ENCODE measurements at regions not wholly inside any gene's neighbourhood (a gene's known extent, or its start where the extent isn't known, plus 50 kb on each side); places are given as distances from the start of the nearest gene placed in this dataset.
"Not testable (repeated sequence)": the region's sequence is repeated elsewhere in the genome, so short reads cannot be mapped to it uniquely, and the experiment has no call there.

- DNase-seq: no peak
- Histone ChIP-seq H3K36me3 (no peaks in the 10 kb centered on the region), H3K4me1 (no peaks in the 10 kb centered on the region), H3K4me3 (ENCODE audit: low read depth, low read length) (no peak overlapping the region), H3K27me3 (no peaks in the 10 kb centered on the region), H3K9me3 (no peaks in the 10 kb centered on the region)
- TF ChIP-seq CTCF (IDR thresholded peaks at IDR 0.05; ENCODE audit: low read depth, low read length): no peak
Measured at GRCh38 chr12:131321988-131322387, 368.3 kb downstream of the ADGRD1 start.

GRCh38 chr12:131322460-131322859 lies 368.8 kb downstream of the ADGRD1 start:
- H3K9me3 ChIP-seq; H3K36me3 ChIP-seq; H3K4me3 ChIP-seq (ENCODE audit: low read depth, low read length); DNase-seq; H3K27me3 ChIP-seq; H3K4me1 ChIP-seq: not testable (repeated sequence)

- Histone ChIP-seq H3K4me1 (no peaks in the 10 kb centered on the region), H3K36me3 (no peaks in the 10 kb centered on the region), H3K9me3 (no peaks in the 10 kb centered on the region), H3K4me3 (ENCODE audit: low read depth, low read length) (no peak overlapping the region), H3K27me3 (no peaks in the 10 kb centered on the region)
- no peak for DNase-seq
- TF ChIP-seq CTCF (IDR thresholded peaks at IDR 0.05; ENCODE audit: low read depth, low read length): no peak
Measured at GRCh38 chr12:131323879-131324278, 370.2 kb downstream of the ADGRD1 start.

GRCh38 chr12:131327521-131328488 lies 374.1 kb downstream of the ADGRD1 start:
- no peaks in the 10 kb centered on the region for H3K4me1 ChIP-seq
- no peaks in the 10 kb centered on the region for H3K36me3 ChIP-seq
- H3K9me3 ChIP-seq: no peaks in the 10 kb centered on the region
- no peak for DNase-seq
- no peak overlapping the region for H3K4me3 ChIP-seq (ENCODE audit: low read depth, low read length)
- no peak; the same call in 1 of the 2 replicates for TF ChIP-seq CTCF (IDR thresholded peaks at IDR 0.05; ENCODE audit: low read depth, low read length)
- H3K27me3 ChIP-seq: no peaks in the 10 kb centered on the region

- not testable (repeated sequence) for DNase-seq; H3K27me3 ChIP-seq; H3K4me3 ChIP-seq (ENCODE audit: low read depth, low read length); H3K4me1 ChIP-seq; H3K36me3 ChIP-seq; H3K9me3 ChIP-seq
Measured at GRCh38 chr12:131328861-131329845, 375.4 kb downstream of the ADGRD1 start.

- no peak overlapping the region for H3K4me3 ChIP-seq (ENCODE audit: low read depth, low read length)
- H3K4me1 ChIP-seq: no peaks in the 10 kb centered on the region
- H3K9me3 ChIP-seq: no peaks in the 10 kb centered on the region
- DNase-seq: no peak
- no peaks in the 10 kb centered on the region for H3K27me3 ChIP-seq
- no peak for TF ChIP-seq CTCF (IDR thresholded peaks at IDR 0.05; ENCODE audit: low read depth, low read length)
- H3K36me3 ChIP-seq: no peaks in the 10 kb centered on the region
Measured at GRCh38 chr12:131330106-131330815, 376.6 kb downstream of the ADGRD1 start.

Data from BE2C (cell line).